Fibroblast of villous mesenchyme (primary cell): ENCODE measurements at regions not wholly inside any gene's neighbourhood (a gene's known extent, or its start where the extent isn't known, plus 50 kb on each side); places are given as distances from the start of the nearest gene placed in this dataset.
"Not testable (repeated sequence)": the region's sequence is repeated elsewhere in the genome, so short reads cannot be mapped to it uniquely, and the experiment has no call there.

Source experiments
- DNase-seq: peaks from one replicate; pipeline ENCODE4 v3.0.0-alpha.2; 2010; ENCODE audit warnings: low read depth
- H3K4me3 ChIP-seq: 2 replicates; pipeline ENCODE4 v1.5.1; 2011; ENCODE audit warnings: low read depth, mild to moderate bottlenecking, low read length
- TF ChIP-seq, protein P1 (sequence below): IDR thresholded peaks from 2 replicates; pipeline ENCODE4 v1.5.1; 2012; ENCODE audit warnings: low read depth, mild to moderate bottlenecking, low read length; ENCODE audit not compliant: insufficient read depth

GRCh38 chr13:39929583-39929982 is 274.1 kb downstream of the COG6 start:
- no peak overlapping the region for H3K4me3 ChIP-seq
- DNase-seq = no peak
- TF ChIP-seq, protein P1, sequence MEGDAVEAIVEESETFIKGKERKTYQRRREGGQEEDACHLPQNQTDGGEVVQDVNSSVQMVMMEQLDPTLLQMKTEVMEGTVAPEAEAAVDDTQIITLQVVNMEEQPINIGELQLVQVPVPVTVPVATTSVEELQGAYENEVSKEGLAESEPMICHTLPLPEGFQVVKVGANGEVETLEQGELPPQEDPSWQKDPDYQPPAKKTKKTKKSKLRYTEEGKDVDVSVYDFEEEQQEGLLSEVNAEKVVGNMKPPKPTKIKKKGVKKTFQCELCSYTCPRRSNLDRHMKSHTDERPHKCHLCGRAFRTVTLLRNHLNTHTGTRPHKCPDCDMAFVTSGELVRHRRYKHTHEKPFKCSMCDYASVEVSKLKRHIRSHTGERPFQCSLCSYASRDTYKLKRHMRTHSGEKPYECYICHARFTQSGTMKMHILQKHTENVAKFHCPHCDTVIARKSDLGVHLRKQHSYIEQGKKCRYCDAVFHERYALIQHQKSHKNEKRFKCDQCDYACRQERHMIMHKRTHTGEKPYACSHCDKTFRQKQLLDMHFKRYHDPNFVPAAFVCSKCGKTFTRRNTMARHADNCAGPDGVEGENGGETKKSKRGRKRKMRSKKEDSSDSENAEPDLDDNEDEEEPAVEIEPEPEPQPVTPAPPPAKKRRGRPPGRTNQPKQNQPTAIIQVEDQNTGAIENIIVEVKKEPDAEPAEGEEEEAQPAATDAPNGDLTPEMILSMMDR = no peak

- TF ChIP-seq, protein P1 = no peak
- no peak for DNase-seq
- no peak overlapping the region for H3K4me3 ChIP-seq
Measured at GRCh38 chr13:39930060-39930459, 274.6 kb downstream of the COG6 start.

DNA sequence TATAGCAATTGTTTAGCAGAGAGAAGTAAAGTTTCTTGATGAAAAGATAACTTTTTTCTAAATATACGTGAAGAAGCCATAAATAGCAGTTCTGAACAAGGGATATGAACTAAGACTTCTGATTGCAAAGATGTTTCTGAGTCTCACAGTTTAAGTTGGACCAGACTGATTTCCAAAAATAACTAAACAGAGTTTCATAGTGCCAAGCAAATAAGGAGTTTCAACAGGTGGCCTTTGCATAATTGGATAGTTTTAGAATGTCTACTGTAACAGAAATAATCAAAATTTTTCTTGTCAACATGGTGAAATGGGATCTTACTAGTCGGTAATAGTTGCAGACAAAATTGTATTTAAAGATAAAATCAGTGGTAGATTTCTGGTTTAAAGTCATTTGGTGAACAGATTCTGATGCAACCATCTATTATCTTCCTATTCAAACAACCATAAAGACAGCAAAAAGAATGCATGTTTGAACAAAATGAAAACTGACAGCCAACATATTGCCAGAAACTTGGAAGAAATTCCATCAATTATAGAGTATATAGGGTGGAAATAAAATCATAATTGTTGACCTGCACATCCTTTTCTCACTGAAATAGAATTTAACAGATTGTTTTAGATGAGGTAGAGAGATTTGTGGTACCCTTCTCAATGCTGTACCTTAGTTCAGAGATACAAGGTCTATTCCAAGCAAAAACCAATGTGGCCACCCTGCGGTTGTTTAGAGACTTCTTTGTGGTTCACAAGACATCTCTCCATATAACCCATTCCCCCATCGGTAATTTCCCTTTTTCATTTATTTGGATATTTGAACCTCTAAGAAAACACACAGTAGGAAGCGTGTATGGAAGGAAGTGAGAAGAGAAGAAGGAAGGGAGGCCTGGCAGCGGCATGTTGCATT is 275.3 kb downstream of the COG6 start:
- TF ChIP-seq, protein P1 = no peak
- no peak overlapping the region for H3K4me3 ChIP-seq
- DNase-seq = no peak

DNA sequence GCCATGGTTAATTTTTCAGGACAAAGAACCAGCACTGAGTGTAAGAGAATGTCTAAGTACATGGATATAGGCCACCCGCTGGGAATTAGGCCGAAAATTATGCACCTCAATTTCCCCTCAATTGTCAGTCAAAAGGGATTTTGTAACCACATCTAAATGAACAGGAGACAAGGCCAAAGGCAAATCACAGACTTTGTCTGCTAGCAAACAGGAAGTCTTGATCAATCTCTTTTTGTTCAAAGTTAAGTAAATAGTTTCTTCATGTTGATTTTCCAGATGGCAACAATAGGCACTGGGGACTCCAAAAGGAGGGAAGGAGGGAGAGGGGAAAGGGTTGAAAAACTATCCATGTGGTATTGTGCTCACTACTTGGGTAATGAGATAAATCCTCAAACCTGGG is 276.0 kb downstream of the COG6 start:
- H3K4me3 ChIP-seq = no peak overlapping the region
- no peak for DNase-seq
- TF ChIP-seq, protein P1 = no peak

DNA sequence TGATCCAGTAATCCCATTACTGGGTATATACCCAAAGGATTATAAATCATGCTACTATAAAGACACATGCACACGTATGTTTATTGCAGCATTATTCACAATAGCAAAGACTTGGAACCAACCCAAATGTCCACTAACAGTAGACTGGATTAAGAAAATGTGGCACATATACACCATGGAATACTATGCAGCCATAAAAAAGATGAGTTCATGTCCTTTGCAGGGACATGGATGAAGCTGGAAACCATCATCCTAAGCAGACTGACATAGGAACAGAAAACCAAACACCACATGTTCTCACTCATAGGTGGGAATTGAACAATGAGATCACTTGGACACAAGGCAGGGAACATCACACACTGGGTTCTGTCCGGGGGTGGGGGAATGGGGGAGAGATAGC is 277.1 kb downstream of the COG6 start:
- DNase-seq, H3K4me3 ChIP-seq: not testable (repeated sequence)

- H3K4me3 ChIP-seq = no peak overlapping the region
- TF ChIP-seq, protein P1 = no peak
- no peak for DNase-seq
Measured at GRCh38 chr13:39935155-39935554, 279.7 kb downstream of the COG6 start.

GRCh38 chr13:39938596-39938995 is 283.1 kb downstream of the COG6 start:
- H3K4me3 ChIP-seq = no peak overlapping the region
- TF ChIP-seq, protein P1 = no peak
- peak; percentile 36 for DNase-seq
